ENCODE measurements at regions not wholly inside any gene's neighbourhood (a gene's known extent, or its start where the extent isn't known, plus 50 kb on each side); places are given as distances from the start of the nearest gene placed in this dataset.
"Not testable (repeated sequence)": the region's sequence is repeated elsewhere in the genome, so short reads cannot be mapped to it uniquely, and the experiment has no call there.

GRCh38 chr16:29202642-29203041 is 203.9 kb downstream of the NPIPB11 start:
- DNase-seq (ENCODE audit: low read depth in 1 of 2, low spot score in 1 of 2), result not testable (repeated sequence)

DNA sequence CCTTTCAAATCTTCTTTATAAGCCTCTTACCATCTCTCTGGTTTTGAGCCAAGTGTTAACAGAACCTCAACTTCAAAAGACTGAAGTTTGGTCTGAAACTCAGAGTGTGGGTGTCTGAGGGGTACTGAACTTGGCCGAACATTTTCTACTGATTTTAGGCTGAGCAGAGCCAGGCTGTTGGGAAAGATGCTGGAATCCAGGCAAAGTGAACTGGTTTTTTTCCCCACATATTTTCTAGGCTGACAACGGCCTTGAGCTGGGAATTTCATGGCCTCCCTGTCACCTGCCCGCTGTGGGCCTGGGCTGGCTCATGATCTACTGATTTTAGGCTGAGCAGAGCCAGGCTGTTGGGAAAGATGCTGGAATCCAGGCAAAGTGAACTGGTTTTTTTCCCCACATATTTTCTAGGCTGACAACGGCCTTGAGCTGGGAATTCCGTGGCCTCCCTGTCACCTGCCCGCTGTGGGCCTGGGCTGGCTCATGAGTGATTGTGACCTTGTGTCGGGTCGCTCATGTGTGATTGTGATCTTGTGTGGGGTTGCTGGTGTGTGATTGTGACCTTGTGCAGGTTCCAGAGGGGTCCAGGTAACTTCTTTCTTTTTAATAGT is 204.4 kb downstream of the NPIPB11 start:
- DNase-seq (ENCODE audit: low read depth in 1 of 2, low spot score in 1 of 2), result not testable (repeated sequence)

- DNase-seq (ENCODE audit: low read depth in 1 of 2, low spot score in 1 of 2), result not testable (repeated sequence)
Observed at GRCh38 chr16:29201296-29202024, 205.1 kb downstream of the NPIPB11 start.

DNA sequence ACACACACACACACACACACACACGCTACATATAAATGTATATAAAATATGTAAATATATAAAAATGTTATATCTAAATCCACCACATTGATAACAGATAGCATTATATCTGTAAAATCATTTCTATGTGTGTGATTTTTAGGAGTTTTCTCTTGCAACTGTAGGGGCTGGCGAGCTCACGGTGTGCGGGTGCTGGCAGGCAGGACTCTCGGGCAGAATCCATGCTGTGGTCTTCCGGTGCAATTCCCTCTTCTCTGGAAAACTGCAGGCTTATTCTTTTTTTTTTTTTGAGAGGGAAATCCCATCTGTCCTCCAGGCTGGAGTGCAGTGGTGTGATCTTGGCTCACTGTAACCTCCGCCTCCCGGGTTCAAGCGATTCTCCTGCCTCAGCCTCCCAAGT is 205.8 kb downstream of the NPIPB11 start:
- DNase-seq (ENCODE audit: low read depth in 1 of 2, low spot score in 1 of 2), result not testable (repeated sequence)

GRCh38 chr16:29200135-29200601 is 206.3 kb downstream of the NPIPB11 start:
- DNase-seq (ENCODE audit: low read depth in 1 of 2, low spot score in 1 of 2), result not testable (repeated sequence)

DNA sequence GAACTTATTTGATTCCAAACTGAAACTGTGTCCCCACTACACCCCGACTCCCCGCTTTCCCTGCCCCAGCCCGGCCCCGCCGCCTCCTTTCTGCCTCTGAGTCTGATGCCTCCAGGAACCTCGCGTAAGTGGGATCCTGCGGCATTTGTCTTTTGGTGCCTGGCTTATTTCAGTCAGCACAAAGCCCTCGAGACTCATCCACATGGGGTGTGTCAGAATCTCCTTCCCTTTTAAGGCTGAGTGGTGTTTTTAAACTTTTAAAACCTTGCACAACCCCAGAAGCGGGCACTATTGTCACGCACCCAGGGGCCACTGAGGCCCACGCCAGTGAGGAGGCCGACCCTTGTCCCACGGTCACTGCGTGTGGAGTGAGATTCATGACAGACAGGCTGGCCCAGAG is 206.9 kb downstream of the NPIPB11 start:
- not testable (repeated sequence) for DNase-seq (ENCODE audit: low read depth in 1 of 2, low spot score in 1 of 2)

DNA sequence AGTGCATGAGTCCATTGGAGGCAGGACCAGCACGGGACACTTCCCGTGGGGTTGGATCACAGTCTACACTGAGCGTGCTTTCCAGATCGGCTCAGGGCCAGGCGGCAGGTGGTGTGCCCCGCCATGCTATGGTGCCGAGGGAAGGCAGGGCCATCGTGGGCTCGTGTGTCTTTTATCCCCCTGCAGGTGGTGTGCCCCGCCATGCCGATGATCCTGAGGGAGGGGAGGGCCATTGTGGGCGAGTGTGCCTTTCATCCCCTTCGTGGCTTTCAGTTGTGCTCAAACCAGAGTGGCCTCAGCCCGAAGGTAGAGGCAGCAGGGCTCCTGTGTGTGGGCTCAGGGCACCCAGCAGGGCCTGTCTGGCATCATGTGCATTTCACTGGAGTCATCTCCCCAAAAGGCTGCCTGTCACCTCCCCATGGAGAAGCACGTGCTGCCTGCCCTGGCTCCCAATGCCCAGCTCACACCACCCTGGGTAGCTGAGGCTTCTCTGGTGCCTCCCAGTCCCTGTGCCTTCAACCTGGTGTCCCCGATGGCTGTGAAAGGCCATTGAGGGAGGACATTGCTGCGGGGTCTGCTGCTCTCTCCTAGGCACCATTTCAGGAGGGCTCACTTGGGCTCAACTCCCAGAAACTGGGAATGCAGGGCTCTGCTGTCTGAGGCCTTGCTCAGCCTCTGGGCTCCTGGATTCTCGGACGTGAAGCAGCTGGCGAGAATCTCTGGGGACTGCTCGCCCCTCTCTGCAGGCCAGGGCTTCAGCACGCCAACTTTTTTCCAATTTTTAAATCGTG is 207.6 kb downstream of the NPIPB11 start:
- no peak for DNase-seq (ENCODE audit: low read depth in 1 of 2, low spot score in 1 of 2)

DNA sequence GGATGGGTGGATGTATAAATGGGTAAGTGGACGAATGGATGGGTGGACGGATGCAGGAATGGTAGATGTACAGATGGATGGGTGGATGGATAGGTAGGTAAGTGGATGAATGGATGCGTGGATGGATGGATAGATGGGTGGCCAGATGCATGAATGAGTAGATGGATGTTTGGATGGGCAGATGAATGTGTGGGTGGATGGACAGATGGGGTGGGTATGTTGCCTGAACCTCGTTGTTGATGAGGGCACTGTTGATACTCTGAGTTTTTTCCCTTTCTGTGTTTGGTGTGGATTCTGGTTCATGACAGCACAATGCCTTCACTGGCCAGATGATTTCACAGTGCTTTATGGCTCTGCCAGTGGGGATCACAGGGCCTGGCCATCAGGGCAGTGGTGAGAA is 208.3 kb downstream of the NPIPB11 start:
- DNase-seq (ENCODE audit: low read depth in 1 of 2, low spot score in 1 of 2), result no peak

DNA sequence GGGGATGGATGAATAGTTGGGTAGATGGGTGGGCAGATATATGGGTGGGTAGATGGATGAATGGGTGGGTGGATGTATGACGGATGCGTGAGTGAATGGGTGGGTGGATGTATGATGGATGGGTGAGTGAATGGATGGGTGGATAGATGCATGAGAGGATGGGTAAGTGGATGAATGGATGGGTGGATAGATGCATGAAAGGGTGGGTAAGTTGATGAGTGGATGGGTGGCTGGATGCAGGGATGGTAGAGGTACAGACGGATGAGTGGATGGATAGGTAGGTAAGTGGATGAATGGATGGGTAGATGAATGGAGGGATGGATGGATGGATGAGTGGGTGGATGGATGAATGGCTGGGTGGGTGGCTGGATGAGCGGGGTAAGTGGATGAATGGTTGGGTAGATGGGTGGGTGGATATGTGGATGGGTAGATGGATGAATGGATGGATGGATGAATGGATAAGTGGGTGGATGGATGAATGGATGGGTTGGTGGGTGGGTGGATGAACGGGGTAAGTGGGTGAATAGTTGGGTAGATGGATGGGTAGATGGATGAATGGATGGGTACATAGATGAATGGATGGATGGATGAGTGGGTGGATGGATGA is 208.9 kb downstream of the NPIPB11 start:
- DNase-seq (ENCODE audit: low read depth in 1 of 2, low spot score in 1 of 2), result not testable (repeated sequence)

DNA sequence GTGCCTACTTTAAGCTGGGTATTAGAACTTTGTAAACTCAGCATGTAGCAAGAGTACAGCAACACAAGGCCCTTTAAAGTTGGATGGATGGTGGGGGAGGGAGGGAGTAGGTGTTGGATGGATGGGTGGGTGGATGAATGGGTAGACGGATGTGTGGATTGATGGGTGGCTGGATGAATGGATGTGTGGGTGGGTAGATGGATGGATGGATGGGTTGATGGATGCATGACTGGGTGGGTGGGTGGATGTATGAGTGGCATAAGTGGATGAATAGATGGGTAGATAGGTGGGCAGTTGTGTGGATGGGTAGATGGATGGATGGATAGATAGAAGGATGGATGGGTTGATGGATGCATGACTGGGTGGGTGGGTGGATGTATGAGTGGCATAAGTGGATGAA is 209.8 kb downstream of the NPIPB11 start:
- DNase-seq (ENCODE audit: low read depth in 1 of 2, low spot score in 1 of 2), result not testable (repeated sequence)

- DNase-seq (ENCODE audit: low read depth in 1 of 2, low spot score in 1 of 2), result not testable (repeated sequence)
Observed at GRCh38 chr16:29195116-29195872, 210.4 kb downstream of the LAT start.

DNA sequence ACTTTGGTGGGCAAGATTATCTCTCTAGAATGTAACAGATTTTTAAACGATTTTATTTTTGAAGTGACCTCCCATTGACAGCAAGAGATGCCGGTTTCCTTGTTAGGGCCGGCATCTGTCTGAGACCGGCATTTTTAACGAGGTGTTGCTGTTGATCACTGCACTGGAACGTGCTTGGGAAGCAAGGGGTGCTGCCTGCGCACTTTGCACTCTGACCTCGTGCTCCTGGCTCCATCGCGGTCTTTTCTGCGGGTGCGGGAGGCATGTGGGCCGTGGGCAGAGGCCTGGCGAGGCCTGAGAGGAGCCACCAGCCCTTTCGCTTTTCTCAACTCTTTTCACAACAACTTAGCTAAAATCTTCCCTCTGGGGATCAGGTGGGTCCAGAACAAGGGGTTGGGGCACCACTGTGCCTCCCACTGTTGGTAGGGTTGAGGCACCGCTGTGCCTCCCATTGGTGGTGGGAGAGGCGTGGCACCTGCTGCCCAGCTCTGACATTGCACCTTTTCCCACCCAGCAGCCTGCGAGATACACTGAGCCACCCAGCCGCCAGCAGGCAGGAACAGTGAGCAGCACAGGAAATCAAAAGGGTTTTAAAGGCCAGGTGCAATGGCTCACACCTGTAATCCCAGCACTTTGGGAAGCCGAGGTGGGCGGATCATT is 209.5 kb downstream of the LAT start:
- DNase-seq (ENCODE audit: low read depth in 1 of 2, low spot score in 1 of 2), result not testable (repeated sequence)

DNA sequence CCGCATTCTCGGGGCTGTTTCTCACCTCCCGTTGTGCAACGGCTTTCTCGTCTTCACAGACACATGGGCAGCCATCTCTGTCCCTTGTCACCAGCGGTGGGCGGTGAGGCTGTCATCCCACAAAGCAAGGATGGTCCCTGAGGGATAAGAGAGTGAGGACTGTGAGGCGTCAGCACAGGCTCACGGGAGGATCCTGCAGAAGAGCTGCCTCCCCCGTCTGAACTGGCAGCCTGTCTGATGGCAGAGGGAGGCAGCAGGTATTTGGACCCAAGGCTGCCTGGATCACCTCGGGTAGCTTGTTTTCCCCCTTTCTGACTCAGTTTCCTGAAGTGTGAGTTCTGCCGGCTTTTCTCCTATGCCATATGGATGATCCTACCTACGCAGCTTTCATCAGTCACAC is 208.8 kb downstream of the LAT start:
- DNase-seq (ENCODE audit: low read depth in 1 of 2, low spot score in 1 of 2), result not testable (repeated sequence)

- not testable (repeated sequence) for DNase-seq (ENCODE audit: low read depth in 1 of 2, low spot score in 1 of 2)
Observed at GRCh38 chr16:29193248-29193574, 208.4 kb downstream of the LAT start.

DNA sequence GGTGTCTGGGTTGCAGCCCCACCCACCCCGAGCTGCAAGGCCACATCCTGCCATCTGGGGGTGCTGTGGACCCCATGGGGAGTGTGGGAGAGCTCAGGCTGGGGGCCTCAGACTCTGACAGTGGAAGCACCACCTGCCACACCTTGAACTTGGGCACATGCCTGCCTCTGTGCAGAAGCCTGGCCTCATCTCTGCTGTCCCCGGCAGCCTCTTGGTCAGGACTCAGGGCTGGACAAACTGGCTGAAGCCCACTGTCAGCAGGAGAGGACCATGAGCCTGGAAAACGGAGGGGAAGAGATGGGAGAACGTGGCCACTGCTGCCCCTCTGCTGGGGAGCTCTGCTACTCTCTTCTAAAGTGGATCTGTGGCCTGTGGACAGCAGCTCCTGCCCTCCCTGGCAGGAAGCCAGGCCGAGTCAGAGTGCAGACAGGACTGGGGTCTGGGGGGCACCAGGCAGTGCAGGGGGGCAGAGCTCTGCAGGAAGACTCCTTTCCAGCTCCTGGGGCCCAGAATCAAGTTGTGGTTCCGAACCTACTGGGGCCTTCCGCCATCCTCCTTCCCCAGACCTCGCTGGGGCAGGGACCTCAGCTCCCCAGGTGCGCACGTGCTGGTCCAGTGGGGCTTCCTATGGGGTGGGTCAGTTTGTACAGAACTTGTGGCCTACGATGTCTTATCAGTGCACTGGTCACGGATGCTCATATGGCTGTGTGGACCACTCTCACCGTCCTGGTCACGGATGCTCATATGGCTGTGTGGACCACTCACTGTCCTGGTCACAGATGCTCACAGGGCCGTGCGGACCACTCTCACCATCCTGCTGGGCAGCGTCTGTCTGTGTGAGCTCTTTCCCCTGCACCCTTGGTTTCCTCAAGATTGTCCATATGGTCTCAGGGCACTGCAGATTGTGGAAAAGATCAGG is 207.7 kb downstream of the LAT start:
- no peak for DNase-seq (ENCODE audit: low read depth in 1 of 2, low spot score in 1 of 2)

- not testable (repeated sequence) for DNase-seq (ENCODE audit: low read depth in 1 of 2, low spot score in 1 of 2)
Observed at GRCh38 chr16:29191636-29192180, 206.9 kb downstream of the LAT start.

DNA sequence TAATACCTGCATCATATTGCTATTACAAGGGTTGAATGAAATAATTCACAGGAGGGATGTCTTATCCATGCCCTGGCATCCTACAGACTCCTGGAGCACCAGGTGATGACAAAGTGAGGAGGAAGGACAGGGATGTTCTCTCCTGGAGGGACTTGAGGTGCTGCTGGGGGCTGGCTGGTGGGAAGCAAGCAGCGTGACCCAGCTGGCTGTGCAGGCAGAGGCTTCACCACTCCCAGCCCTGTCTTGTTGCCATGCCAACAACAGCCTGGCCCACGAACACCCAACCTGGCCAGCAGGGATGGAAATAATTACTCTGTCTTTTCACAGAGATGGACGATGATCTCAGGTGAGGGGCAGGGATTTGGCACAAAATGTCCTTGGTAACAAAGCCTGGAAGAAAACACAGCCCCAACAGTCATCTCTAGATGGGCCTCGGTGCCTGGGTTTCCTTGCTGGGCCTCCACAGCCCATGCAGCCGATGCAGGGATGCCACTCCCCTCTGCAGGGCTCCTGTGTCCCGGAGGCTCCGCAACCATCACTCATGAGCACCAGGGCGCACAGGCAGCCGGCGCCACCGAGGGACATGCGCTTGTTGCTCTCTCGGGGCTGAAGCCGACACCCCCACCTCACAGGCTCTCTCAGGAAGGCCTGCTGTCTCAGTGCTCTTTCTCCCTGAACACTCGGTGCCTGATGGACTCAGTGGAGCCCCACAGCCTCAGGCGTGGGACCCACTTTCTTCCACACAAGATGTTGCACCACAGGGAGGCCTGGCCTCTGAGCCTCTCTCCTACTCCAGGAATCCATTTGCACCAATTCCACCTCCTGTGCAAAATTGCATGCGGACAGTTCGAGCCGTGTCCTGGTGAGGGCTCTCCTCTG is 205.9 kb downstream of the LAT start:
- not testable (repeated sequence) for DNase-seq (ENCODE audit: low read depth in 1 of 2, low spot score in 1 of 2)

DNA sequence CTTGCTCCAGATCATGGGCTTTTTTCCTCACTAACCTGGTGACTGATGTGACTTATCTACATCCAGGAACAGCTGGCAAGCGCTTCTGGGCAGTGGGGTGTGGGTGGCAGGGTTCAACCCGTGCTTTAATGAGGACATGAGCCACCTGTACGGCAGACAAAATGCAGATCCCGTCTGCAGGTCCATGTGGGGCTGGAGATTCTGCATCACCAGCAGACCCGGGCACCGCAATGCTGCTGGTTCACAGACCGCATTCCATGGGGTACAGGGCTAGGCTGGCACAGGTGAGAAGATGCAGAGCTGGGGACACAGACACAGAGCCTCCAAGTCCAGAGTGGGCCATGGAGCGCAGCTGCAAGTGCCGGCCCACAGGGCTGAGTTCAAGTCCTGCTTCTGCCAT is 204.0 kb downstream of the LAT start:
- not testable (repeated sequence) for DNase-seq (ENCODE audit: low read depth in 1 of 2, low spot score in 1 of 2)
